NCI-H128 (cell line): ENCODE measurements at regions not wholly inside any gene's neighbourhood (a gene's known extent, or its start where the extent isn't known, plus 50 kb on each side); places are given as distances from the start of the nearest gene placed in this dataset.

Source experiments
- DNase-seq: peaks from one replicate; lab custom pipeline; 2025; ENCODE audit not compliant: unreplicated experiment; lab: John Stamatoyannopoulos, UW

DNA sequence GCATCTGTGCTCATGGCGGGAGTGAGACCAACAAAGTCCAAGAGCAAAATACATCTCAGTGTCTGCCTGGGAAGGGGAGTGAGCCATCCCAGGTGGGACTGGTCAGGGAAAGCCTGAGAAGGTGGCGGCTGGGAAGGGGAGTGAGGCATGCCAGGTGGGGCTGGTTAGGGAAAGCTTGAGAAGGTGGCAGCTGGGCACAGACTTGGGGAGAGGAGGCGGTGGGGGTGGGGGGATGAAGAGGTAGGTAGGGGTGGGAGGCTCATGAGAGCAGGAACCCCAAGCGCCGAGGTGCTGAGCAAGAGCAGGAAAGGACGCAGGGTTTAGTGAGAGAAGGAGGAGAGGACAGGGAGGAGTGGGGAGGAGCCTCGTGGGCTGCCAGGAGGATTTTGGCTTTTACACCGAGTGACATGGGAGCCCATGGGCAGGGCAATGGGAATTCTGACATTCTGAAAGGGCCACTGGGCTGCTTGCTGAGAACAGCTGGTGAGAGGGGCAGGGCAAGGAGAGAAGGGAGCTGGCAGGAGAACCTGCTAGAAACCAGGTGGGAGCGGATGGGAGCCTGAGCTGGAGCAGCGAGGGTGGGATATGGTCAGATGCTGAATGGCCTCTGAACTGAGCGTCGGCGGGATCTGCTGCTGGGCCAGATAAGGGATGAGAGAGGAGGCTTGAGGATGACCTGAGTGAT lies 256.1 kb upstream of the RPL38 start:
- no peak for DNase-seq

- DNase-seq = no peak
Observed at GRCh38 chr17:73947966-73948355, 255.5 kb upstream of the RPL38 start.

- no peak for DNase-seq
Observed at GRCh38 chr17:73949903-73950592, 253.4 kb upstream of the RPL38 start.

DNA sequence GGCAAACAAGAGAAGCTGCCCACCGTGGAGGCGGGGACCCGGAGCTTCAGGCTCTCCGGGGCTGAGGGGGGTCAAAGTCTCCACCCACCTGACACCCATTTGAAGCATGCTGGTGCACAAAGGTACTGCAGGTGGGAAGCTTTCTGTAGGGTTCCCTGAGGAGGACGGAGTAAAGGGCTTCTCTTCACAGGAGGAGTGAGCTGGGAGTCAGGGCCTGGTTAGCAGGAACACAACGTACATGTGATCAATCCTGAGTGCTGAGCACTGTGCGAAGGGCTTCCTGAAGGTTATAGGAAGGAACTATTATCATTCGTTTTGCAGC lies 252.9 kb upstream of the RPL38 start:
- no peak for DNase-seq

DNA sequence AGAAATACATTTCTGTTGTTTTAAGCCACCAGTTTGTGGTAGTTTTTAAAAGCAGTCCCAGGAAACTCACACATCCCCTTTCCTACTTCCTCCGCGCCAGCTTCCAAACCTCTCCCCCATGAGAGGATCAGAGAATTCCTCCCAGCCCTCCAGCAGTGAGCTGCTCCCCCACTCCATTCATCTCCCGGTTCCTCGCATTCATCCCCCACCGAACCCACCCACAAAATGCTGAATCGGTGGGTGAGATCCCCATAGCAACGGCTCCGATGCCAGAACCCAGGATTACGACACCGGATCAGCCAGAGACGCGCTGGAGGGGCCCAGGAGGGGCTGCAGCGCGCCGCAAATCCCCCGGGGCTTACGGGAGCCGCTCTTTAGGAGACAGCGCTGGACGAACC lies 251.4 kb upstream of the RPL38 start:
- no peak for DNase-seq

GRCh38 chr17:73952480-73953205 lies 250.8 kb upstream of the RPL38 start:
- no peak for DNase-seq

GRCh38 chr17:73953206-73954033 lies 250.1 kb upstream of the RPL38 start:
- DNase-seq = no peak

DNA sequence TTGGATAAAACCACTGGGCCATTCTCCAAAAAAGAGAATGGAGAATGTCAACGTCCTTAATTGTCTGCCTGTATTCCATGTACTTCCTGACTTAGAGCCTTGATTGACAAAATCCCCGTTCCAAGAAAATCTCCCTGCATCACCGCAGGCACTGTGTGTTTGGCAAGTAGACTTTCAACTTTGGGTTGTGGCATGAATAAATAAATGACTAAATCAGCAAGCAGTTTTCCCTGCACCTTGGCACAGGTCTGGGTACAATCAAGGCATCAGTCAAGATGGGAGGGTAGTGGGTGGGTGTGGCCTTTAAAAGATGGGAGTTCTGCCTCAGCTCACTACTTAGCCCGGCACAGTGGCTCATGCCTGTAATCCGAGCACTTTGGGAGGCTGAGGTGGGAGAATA lies 248.5 kb upstream of the RPL38 start:
- DNase-seq = no peak

- DNase-seq = no peak
Observed at GRCh38 chr17:73955616-73956015, 247.9 kb upstream of the RPL38 start.

- no peak for DNase-seq
Observed at GRCh38 chr17:73956169-73956568, 247.3 kb upstream of the RPL38 start.

DNA sequence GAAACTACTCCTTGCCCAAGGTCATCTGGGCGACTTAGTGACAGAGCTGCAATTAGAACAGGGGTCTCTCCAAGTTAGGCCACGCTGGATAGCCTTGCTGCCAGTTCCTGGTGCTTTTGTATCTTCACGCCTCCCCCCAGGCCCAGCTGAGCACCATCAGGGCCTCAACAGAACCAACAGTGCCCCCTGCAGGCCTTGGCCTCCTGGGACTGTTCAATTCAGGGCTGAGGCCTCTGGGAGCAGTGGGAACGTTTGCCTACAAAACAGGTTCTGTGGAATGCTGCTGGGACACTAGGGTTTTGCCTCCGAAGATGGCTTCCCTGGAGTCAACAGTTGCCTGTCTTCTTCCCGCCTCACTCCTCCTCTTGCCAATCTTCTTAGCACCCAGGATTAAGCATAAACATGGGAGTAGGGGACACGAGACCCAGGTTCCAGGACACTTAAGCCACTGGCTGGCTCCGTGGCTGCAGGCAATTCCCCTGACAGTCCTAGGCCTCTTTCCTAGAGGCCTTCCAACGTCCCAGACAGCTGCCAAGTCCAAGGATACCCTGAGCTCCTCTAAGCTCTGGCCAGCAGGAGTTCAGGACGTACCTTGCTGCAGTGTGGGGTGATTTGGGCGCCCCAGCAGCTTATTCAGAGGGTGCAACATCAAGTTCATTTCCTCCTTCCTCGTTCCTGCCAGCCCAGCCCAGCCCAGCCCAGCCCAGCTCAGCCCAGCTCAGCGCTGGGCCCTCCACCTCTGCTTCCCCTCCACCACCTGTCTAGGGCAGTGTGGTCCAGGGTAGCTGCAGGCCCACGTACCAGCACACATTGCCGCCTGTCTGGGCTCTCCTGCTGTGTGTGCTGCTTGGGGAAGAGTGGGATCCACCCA lies 246.6 kb upstream of the RPL38 start:
- no peak for DNase-seq

- DNase-seq = no peak
Observed at GRCh38 chr17:73957564-73957963, 245.9 kb upstream of the RPL38 start.

- no peak for DNase-seq
Observed at GRCh38 chr17:73958453-73958852, 245.0 kb upstream of the RPL38 start.

- no peak for DNase-seq
Observed at GRCh38 chr17:73960469-73960868, 243.0 kb upstream of the RPL38 start.

GRCh38 chr17:73962308-73962707 lies 241.2 kb upstream of the RPL38 start:
- no peak for DNase-seq

- no peak for DNase-seq
Observed at GRCh38 chr17:73968680-73969079, 234.8 kb upstream of the RPL38 start.

GRCh38 chr17:73969956-73970355 lies 233.5 kb upstream of the RPL38 start:
- no peak for DNase-seq

DNA sequence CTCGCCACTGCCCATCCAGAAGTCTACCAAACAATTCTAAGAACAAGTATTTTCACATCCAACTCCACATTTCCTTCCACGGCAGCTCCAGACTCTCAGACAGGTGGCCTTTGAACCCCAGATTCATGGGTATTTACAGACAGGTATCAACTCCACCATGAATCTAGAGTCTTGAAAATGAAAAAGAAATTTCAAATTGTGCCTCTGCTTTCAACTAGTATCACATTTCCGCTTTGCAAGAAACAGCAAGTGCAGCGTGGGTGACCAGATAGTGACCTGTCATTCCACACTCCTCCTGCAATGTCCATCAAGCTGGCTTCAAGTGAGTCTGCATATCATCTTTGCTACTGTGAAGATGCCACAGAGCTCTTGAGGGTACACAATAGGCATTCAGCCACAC lies 232.4 kb upstream of the RPL38 start:
- no peak for DNase-seq

GRCh38 chr17:73972056-73972455 lies 231.4 kb upstream of the RPL38 start:
- no peak for DNase-seq

DNA sequence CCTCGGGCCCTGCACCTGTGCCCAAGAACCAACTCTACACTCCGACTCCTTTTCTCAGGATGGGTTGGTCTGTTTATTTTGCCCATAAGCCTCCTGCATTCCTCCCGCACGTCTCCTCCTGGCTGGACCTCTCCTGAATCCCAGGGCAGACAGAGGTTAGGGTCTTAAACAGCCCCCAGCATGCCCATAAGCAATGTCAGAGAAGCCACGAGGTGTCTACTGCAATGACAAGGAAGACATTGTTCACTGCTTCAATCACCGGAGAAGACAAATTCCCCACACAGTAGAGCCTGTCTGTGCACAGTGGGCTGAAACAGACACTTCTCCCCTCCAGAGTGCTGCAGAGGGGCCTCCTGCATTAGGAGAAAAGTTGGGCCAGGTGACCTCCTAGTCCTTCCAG lies 230.6 kb upstream of the RPL38 start:
- no peak for DNase-seq
